NCI-H1417 treated with DMSO at 0.1 percent for 48 hours (cell line): ENCODE measurements at regions not wholly inside any gene's neighbourhood (a gene's known extent, or its start where the extent isn't known, plus 50 kb on each side); places are given as distances from the start of the nearest gene placed in this dataset.

Experiments
- DNase-seq: peaks from one replicate; lab custom pipeline; 2025; lab: John Stamatoyannopoulos, UW

DNA sequence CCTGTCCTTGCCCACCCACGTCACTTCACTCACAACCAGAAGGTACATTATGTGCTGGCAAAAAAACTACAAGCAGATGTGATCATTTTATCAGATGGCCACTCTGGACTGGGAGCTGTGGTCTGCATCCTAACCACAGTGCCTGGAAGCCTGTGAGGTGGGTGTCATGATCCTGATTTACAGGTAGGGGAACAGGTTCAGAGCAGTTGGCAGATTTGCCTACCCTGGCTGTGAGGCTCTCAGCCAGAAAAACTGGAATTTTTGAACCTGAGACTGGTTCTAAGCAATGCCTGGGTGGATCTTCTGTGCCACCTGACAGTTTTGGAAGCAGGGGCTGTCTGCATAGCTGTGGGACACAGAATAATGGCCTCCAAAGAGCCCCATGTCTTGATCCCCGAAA lies 150.8 kb downstream of the SYF2 start:
- no peak for DNase-seq

DNA sequence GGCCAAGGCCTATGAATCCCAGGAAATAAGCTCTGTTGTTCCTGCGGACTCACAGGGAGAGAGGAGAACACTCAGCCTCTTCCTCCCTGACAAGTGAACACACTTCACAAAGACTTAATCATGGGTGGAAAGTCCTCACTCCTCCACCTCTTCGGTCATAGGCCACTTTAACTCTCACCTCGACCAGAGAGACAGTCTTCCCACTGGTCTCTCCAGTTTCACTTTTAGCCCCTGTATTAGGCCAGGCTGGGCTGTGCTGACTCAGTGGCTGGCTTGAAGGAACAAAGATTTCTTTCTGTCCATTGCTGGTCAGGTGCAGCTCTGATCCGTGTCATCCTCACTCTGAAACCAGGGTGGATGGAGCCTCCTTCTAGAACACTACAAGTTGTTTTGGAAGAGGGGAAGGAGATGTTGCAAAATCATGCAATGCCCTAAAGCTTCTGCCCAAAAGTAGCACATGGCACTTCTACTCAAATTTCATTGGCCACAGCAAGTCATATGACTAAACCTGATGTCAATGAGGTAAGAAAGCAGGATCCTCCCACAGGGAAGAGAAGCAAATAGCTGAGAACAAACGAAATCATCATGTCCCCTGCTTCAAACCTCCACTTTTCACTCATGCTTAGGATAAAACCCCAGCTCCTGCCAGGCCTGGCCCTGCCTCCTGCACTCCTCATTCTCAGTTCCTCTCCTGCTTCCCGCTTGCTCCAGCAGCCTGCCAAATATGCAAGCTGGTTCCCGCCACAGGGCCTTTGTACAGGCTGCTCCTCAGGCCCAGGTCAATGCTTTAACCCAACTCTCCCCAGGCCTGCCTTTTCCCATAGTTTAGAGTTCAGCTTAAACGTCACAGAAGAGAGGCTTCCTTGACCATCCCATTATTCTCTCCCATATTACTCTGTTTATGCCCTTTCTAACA lies 150.5 kb upstream of the RUNX3 start:
- no peak for DNase-seq

DNA sequence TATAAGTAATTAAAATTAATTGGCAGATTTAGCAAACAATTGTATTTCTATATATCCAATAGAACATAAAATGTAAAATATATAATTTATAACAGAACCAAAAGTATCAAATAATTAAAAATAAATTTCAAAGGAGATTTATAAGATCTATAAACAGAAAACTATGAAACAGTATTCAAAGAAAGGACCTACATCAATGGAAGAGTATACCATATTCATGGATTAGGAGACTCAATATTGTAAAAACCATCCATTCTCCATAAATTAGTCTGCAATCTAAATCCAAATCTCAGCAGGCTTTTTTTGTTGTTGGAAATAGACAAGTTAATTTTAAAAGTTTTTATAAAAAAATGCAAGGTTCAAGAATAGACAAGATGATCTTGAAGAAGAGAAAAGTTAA lies 149.0 kb upstream of the RUNX3 start:
- DNase-seq: no peak

DNA sequence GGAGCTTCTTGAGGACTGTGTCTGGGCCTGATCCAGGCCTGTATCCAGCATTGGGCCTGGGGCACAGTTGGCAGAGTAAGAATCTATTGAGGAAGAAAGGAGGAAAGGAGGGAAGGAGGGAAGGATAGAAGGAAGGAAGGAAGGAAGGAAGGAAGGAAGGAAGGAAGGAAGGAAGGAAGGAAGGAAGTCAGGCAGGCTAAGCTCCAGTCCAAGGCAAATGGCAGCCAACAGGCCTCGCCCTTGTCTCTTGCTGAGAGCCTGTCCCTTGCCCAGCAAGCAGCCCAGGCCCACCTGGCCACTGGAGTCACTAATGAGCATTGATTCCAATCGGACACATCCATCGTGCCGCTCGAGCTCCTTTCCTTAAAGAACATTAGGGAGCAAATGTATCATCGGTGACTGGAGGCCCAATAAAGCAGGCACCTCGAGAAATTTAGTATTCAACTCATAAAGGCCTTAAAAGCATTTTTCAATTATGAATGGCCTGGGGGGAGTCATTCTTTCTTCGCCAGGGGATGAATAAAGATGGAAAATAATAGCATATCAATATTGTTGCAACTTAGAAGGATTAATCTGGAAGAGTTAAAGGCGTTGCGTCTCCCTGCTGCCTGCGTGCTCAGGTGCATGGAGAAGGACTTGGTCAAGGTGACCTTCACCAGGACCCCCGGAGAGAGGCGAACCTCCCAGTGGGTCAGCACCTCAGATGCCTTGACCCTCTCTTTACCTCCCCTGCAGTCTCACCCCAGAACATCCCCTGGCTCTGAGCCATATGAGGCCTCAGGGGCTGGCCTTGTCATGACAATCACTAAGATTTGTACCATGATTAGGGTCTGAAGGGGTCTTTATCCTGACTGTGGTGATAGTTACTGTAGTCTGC lies 144.5 kb upstream of the RUNX3 start:
- no peak for DNase-seq

DNA sequence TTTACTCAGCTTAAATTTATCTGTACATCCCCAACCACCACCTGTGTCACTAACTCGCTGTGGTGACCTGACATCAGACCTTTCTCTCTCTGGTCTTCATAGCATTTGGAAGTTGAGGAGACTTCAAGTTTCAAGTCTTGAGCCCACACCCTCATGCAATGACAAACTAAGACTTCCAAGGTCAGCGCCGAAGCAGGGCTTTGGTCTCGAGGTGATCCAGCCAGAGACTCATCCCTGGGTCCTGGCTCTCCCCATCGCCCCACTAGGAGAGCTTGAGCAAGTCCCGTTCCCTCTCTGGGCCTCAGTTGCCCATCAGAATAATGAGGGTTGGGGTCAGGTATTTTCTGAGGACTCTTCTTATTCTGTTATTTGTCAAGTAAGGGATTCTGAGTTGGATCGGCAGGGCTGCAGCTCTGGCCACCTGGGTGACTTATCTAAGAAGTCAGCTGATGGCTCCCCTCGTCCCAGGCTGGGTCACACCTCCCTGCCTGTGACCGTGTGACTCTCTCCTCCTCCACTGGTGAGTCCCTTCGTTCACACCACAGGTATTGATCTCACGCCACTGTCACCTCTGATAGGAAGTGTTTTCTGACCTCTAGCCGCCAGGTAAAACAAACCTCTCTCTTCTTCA lies 143.7 kb upstream of the RUNX3 start:
- DNase-seq: no peak

DNA sequence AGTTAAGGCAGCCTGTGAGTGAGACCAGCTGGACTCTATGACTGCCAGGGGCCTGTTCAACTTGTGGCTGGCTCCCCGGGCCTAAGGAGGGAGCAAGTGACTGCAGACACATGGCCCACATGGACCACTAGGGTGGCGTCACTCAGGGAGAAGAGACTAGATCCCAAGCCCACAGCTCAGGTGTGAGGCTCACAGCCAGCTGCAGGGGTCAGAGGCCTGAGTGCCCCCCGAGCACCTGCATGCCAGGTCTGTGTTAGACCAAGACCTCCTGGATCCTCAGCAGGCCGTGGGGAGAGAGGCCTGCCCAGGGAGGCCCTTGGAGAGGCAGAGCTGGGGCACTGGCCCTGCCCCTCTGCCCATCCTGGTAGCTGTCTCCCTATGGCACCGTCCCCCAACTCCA lies 142.4 kb upstream of the RUNX3 start:
- DNase-seq: no peak

DNA sequence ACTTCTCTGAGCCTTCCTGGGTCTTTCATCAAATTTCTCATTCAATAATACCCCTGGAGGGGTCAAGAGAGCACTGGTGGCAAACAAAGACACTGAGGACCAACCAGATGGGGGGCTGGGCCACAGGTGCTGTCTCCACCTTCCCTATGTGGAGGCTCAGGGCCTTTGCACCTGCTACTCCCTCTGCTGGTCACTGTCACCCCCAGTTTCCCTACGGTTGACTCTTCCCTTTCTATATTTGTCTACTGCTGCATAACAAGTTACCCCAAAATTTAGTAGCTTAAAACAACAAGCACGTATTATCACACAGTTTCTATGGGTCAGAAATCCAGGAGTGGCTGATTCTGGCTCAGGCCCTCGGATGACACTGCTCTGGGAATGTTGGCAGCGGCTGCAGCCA lies 138.8 kb upstream of the RUNX3 start:
- DNase-seq: no peak

DNA sequence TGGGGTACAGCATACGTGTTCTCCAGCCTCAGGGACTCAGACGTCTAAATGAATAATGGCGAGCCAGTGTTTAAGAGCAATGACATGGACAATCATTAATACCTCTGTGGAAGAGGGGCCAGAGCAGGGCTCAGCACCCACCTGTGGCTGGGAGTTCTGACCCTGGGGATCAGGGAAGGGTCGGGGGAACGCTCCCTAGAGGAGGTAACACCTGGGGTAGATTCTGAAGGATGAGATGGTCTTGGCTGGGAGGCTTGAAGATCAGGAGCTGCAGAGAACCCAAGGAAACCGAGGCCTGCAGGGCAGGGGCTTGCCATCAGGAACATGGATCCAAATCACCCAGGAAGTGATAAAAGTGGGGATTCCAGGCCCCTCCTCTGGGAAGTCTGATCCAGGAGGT lies 138.2 kb upstream of the RUNX3 start:
- no peak for DNase-seq

DNA sequence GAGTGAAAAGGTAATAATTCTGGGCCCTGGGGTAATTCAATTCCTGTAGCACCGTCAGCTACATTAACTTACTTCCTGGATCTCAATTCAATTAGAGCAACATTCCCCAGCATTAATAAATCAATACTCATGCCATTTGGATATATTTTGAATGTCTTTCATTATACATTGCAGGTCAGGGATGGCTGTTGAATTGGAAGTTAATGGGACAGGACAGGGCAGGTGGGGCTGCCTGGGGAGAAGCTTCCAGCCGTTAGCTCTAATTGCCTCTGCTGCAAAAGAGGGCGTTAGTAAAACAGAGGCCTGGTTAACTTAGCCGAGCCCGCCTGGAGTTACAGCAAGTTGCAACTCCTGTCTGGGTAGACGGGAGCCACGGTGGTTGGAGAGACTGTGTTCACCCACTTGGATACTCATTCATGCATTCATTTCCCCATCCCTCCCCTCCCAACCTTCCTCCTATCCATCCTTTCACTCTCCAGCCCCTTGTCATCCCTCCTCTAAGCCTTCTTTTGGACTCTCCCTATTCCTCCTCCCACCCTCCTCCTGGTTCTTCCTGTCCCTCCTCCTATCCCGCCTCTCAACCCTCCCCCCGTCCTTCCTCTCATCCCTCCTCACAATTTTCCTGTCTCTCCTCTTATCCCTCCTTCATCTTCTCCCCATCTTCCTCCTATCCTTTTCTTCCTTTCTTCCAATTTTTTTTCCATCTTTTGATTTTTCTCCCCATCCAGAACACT lies 137.6 kb upstream of the RUNX3 start:
- no peak for DNase-seq

DNA sequence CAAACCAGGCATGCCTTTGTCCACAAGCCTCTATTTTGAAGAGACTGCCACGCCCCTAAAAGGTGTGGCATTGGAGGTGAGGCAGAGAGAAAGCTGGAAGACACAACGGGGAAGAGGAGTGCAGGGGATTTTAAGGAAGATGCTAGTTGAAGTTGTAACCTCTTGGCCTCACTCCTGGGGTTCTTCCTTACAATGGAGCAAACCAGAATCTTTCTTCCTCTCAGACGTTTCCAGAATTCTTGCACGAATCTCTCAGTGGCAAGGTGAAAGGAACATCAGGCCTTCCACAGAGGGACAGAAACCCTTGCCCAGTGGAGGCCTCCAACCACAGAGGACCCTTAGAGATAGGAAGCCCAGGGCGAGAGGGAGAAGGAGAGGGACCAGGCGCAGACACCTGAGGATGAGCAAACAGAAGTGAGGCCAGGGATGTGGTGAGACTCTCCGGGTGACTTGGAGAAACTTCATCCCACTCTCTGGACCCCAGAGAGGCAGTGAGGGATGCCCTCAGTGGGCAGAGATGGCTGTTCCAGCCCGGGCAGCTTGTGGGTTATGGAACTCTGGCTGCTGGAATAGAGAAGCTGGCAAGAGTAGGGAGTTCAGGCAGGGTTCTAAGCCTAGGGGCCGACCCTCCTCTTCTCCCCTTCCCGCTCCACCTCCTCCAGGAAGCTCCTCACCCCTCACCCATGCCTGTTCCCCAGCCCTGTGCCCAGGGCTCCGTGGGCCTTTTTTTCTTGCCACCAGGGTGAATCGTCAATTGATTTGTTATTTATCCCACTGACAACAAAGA lies 136.8 kb upstream of the RUNX3 start:
- DNase-seq: no peak

DNA sequence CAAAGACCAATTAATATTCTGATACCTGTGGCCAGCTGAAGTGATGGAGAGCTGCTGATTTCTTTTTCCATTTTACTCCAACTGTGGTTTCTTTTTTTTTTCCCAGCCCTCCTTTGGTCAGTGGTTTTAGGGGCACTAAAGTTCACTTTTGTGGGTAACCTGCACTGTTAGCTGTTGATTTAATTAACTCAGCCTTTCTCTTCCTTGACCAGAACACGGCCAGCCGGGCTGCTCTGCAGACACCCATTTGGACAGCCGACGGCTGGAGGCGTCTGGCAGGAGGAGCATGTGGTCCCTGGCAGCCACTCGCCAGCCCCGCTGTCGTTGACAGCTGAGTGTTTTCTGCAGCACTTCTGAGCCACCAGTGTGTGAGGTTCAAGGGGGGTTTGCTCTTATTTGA lies 136.2 kb upstream of the RUNX3 start:
- DNase-seq: no peak

DNA sequence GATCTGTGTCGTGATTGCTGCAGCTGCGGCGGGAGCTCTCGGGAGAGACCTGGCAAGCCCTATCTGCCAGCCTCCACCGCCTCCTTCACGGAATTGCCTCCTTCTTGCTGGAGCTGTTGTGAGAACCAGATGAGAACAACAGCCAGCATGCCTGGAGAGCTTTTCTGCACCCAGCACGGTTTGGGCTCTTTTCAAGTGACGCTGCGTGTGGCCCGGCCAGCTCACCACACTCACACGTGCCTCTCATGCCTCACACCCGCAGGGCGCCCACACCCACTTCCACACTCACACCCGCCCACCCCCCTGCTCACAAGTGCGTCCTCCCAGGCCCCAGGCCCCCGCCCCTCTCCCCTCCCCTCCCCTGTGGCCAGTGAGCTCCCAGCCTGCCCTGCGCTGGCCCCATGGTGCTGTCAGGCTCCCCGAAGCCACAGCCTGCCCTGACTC lies 135.7 kb upstream of the RUNX3 start:
- no peak for DNase-seq

DNA sequence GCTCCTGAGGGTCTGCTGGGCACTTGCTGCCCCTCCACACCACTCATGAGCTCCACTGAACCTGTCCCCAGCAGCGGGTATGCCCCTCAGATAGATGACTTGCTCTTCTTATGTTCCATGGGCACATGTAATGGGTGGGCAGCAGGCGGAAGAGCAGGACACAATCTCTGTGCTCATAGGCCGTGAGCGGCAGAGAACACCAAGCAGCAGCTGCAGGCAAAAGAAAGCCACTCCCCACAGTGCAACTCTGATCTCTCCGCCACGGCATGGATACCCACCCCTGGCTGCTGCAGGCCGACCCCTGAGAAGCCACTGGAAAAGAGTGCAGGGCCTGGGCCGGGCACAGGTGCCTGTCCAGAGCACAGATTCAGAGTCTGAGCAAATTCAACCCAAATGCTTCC lies 135.2 kb upstream of the RUNX3 start:
- no peak for DNase-seq

DNA sequence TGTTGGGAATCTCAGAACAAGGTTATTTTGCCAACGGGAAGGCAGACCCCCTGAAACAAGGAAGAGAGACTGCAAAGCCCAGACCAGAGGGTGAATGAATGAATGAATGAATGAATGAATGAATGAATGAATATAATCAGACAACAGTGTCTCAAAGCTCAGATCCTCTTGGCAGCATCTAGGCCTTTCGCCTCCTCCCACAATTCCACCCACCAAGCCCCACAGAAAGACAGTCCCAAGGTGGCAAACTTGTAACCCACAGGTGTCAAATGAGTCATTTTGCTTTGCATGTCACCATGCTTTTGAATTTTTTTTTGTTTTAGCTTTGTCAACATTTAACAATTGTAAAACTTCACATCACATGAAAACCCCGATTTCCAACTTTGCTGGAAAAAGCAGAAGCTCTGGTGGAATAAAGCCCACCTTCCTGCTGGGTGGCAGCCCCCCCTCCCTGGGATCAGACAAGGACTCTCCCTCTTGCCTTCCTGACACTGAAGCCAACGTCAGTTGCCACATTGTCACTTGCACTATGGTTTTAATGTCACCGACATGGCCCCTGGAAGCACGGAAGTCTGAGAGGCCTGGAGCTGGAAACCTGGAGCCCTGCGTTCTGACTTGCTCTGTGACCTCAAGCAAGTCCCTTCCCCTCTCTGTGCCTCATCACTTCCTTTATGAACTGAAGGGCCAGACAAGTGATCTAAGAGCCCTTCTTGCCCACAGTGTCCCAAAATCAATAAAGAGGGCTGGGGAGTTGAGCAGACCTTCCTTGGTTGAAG lies 134.6 kb upstream of the RUNX3 start:
- DNase-seq: no peak

DNA sequence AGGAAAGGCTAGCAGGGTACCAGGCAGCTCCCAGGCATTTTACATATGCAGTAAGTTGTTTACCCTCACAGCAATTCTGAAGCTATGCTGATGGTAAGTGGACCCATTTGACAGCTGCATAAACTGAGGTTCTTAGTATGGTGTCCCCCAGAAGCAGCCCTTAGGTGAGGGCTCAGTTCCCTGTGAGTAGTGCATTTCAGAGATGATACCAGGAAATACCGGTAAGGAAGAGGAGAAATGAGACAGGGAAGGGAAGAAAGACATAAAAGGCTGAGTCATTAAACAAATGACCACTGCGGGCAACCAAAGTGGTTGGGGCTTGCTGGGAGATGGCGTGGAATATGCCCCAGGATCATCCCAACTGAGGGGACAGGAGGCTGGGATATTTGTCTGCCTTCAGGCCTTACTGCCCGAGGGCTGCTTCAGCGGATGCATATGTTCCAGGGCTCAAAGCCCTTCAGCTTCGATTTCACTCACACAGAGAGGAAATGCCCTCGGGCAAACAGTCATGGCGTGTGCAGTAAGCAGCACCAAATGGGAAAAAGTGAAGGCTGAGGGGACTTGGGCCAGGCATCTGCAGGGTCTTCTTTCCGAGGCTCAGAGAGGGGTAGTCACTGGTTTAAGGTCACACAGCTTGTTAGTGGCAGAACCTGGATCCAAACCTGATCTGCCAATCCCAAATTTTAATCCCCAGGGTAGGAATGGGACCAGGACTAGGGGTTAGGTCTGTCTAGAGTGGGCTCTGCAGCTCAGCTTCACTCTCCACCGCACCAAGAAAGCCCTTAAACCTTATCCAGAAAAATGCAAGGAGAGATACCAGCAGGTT lies 133.7 kb upstream of the RUNX3 start:
- no peak for DNase-seq

DNA sequence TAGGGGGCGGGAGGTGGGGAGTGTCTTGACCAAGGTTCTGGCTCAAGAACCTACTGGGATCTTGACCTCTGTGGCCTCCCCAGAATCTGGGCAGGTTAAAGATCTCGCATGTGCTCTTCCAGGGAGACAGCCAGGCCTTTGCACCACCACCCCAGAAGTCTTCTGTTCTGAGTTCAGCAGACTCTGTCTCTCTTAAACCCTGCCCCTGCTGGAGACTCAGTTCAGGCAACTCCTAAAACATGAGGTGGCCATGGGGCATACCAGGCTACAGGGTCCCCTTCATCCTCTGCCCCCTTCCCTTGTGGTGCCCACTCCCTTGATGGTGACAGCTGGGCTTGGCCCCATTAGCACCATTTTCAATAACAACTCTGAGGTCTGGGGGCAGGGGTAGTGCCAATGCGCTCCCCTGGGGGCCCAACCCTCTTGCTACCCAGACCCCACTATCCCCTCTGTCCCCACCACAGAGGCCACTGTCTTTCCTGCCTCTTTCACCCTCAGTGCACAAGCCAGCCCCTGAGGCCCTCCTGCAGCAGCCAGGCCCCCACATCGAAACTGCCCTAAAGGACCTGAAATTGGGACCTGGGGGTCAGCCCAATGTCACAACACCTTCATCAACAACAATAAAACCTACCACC lies 132.7 kb upstream of the RUNX3 start:
- DNase-seq: no peak

DNA sequence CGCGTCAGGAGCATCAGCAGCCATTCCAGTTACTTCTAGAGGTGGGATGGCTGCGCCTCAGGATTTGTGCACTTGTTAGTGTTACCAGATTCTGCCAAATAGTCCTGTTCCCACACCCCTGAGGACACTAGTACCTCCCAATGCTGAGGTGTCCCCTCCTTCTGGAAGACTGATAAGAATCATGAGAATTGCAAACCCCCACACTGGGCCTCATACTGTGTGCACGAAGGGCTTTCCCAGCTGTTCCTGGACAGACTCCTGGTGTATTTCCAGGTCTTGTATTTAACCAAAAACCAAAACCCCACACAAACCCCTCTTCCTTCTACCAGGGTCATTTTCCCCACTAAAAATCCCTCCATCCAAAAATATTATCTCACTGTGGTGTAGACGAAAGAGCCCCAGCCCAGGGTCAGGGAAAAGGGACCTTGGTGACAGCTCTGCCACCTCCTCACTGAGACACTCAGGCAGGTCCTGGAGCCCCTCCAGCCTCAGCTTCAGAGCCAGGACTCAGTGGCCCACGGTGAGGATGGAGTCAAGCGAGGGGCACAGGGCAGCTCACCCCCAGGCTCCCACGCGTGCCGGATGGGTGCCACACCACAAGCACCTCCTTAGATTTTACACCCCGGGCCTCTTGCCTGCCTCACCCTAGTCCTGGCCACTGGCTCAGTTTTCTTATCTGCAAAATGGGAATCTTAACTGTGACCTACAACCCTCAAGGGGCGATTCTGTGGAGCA lies 131.4 kb upstream of the RUNX3 start:
- DNase-seq: no peak

DNA sequence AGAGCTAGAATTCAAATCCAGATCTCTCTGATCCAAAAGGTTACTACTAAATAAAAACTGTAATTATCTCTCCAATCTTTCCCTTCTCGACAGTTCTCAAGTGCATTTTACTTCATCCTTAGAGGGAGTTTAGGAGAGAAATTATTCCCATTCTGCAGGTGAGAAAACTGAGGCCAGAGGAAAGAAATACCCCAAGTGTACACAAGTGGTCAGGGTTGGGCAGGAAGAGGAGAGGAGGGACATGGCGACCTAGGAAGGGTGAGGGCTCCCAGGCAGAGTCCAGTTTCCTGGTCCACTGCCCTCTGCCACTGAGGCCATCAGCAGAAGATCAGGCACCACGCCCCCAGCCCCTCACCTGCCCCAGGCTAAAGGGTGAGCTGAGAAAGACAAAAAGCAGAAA lies 127.1 kb upstream of the RUNX3 start:
- no peak for DNase-seq
